ENCODE measurements at regions not wholly inside any gene's neighbourhood (a gene's known extent, or its start where the extent isn't known, plus 50 kb on each side); places are given as distances from the start of the nearest gene placed in this dataset.

DNA sequence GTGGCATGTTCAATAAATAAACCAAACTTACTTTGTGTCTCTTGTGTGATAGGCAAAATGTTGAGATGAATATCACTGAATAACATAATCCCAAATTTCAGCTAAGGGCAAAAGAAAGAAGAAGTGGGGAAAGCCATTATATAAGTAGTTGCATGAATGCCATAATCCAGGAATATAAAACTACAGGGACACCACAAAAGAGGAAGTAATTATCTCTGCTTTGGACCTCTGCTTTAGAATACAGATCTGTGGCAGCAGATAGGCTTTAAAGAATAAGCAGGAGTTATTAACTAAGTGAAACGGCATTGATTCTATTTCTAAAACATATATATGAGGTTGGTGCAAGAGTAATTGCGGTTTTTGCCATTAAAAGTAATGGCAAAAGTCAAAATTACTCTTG lies 288.5 kb upstream of the SNX7 start:
- no peak overlapping the region for H3K4me3 ChIP-seq
- Mint-ChIP-seq H3K27me3 (ENCODE audit: insufficient read depth, low read depth) (peaks cover 3% of the 10 kb centered on the region), H3K9me3 (no peaks in the 10 kb centered on the region), H3K4me3 (no peak overlapping the region), H3K36me3 (no peaks in the 10 kb centered on the region), H3K4me1 (no peaks in the 10 kb centered on the region), H3K27ac (no peak overlapping the region)
- no peaks in the 10 kb centered on the region for H3K27me3 ChIP-seq
- TF ChIP-seq, protein P1, sequence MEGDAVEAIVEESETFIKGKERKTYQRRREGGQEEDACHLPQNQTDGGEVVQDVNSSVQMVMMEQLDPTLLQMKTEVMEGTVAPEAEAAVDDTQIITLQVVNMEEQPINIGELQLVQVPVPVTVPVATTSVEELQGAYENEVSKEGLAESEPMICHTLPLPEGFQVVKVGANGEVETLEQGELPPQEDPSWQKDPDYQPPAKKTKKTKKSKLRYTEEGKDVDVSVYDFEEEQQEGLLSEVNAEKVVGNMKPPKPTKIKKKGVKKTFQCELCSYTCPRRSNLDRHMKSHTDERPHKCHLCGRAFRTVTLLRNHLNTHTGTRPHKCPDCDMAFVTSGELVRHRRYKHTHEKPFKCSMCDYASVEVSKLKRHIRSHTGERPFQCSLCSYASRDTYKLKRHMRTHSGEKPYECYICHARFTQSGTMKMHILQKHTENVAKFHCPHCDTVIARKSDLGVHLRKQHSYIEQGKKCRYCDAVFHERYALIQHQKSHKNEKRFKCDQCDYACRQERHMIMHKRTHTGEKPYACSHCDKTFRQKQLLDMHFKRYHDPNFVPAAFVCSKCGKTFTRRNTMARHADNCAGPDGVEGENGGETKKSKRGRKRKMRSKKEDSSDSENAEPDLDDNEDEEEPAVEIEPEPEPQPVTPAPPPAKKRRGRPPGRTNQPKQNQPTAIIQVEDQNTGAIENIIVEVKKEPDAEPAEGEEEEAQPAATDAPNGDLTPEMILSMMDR (IDR thresholded peaks at IDR 0.05) = no peak
- TF ChIP-seq EZH2 (IDR thresholded peaks at IDR 0.05) = no peak
- no peak for TF ChIP-seq EZH2phosphoT487 (IDR thresholded peaks at IDR 0.05)
- H3F3A ChIP-seq (ENCODE audit: low read depth) = no peaks in the 10 kb centered on the region
- no peak for DNase-seq (ENCODE audit: low spot score)
- H3K4me1 ChIP-seq = no peaks in the 10 kb centered on the region
- H3K9ac ChIP-seq = no peak overlapping the region
- no peaks in the 10 kb centered on the region for H3K36me3 ChIP-seq
- H2AFZ ChIP-seq (replicated peaks) = no peak overlapping the region
- H3K79me2 ChIP-seq (ENCODE audit: low read depth) = no peaks in the 10 kb centered on the region
- no peak overlapping the region for H3K27ac ChIP-seq
- no peaks in the 10 kb centered on the region for H4K20me1 ChIP-seq (ENCODE audit: low read depth)
- H3K4me2 ChIP-seq = no peak overlapping the region
- no peaks in the 10 kb centered on the region for H3K9me3 ChIP-seq (ENCODE audit: low read depth)

DNA sequence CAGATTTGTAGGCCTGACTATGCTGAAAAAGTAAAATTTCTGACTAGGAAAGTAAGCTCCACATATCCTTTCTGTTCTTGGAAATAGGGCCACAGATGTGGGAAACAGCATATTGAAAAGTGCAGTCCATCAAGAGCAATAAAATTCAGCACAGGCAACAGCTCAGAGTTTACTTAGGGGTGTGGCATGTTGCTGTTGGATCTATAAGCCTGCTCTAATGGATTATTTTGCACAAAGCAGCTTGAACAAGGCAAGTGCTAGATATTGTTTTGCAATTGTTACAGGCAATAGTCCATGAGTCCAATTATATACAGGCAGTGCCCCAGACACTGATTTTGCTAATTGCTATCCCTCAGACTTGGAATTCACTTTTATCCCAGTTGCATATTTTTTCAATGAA lies 289.8 kb upstream of the SNX7 start:
- no peak overlapping the region for H3K4me2 ChIP-seq
- peaks cover 3% of the 10 kb centered on the region for H3K27me3 Mint-ChIP-seq (ENCODE audit: insufficient read depth, low read depth)
- no peaks in the 10 kb centered on the region for H3K36me3 Mint-ChIP-seq
- H3K27ac ChIP-seq = no peak overlapping the region
- H3K4me1 ChIP-seq = no peaks in the 10 kb centered on the region
- no peaks in the 10 kb centered on the region for H3F3A ChIP-seq (ENCODE audit: low read depth)
- no peaks in the 10 kb centered on the region for H3K9me3 Mint-ChIP-seq
- H3K27ac Mint-ChIP-seq = no peak overlapping the region
- TF ChIP-seq, protein P1 (IDR thresholded peaks at IDR 0.05) = no peak
- TF ChIP-seq EZH2 (IDR thresholded peaks at IDR 0.05) (no peak), EZH2phosphoT487 (IDR thresholded peaks at IDR 0.05) (no peak)
- H3K4me3 Mint-ChIP-seq = no peak overlapping the region
- H3K27me3 ChIP-seq = no peaks in the 10 kb centered on the region
- H4K20me1 ChIP-seq (ENCODE audit: low read depth) = no peaks in the 10 kb centered on the region
- H3K4me1 Mint-ChIP-seq = no peaks in the 10 kb centered on the region
- no peaks in the 10 kb centered on the region for H3K9me3 ChIP-seq (ENCODE audit: low read depth)
- H2AFZ ChIP-seq (replicated peaks) = no peak overlapping the region
- no peak overlapping the region for H3K9ac ChIP-seq
- no peak for DNase-seq (ENCODE audit: low spot score)
- H3K79me2 ChIP-seq (ENCODE audit: low read depth) = no peaks in the 10 kb centered on the region
- H3K4me3 ChIP-seq = no peak overlapping the region
- H3K36me3 ChIP-seq = no peaks in the 10 kb centered on the region

DNA sequence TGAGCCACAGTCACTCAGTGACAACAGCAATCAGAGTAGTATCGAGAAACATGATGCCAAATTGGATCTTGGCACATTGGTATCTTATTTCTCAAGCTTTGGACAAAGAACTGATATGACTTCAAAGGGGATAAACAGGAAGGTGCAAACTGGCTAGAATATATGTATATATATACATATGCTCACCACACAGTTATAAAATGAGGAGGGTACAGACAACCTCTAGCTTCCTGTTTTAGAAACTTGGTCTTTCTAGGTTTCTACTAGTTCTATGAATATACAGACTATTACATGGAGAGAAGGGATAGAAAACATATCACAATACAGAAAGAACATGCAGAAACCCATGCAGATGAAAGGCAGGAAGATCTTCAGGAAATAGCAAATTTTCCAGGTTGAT lies 292.1 kb upstream of the SNX7 start:
- no peaks in the 10 kb centered on the region for H3K36me3 ChIP-seq
- H3K9ac ChIP-seq = no peak overlapping the region
- H3K27me3 Mint-ChIP-seq (ENCODE audit: insufficient read depth, low read depth) = no peaks in the 10 kb centered on the region
- no peaks in the 10 kb centered on the region for H3K4me1 ChIP-seq
- H2AFZ ChIP-seq (replicated peaks) = peak overlapping the region; percentile 39
- no peaks in the 10 kb centered on the region for H3K9me3 ChIP-seq (ENCODE audit: low read depth)
- DNase-seq (ENCODE audit: low spot score) = no peak
- H3K79me2 ChIP-seq (ENCODE audit: low read depth) = no peaks in the 10 kb centered on the region
- no peak overlapping the region for H3K27ac ChIP-seq
- no peaks in the 10 kb centered on the region for H3K4me1 Mint-ChIP-seq
- no peak overlapping the region for H3K4me3 ChIP-seq
- no peaks in the 10 kb centered on the region for H4K20me1 ChIP-seq (ENCODE audit: low read depth)
- no peak overlapping the region for H3K4me2 ChIP-seq
- H3K9me3 Mint-ChIP-seq = no peaks in the 10 kb centered on the region
- H3K36me3 Mint-ChIP-seq = no peaks in the 10 kb centered on the region
- no peaks in the 10 kb centered on the region for H3F3A ChIP-seq (ENCODE audit: low read depth)
- no peak overlapping the region for H3K4me3 Mint-ChIP-seq
- no peak overlapping the region for H3K27ac Mint-ChIP-seq
- no peaks in the 10 kb centered on the region for H3K27me3 ChIP-seq
- TF ChIP-seq, protein P1 (IDR thresholded peaks at IDR 0.05) = no peak
- TF ChIP-seq EZH2 (IDR thresholded peaks at IDR 0.05) (no peak), EZH2phosphoT487 (IDR thresholded peaks at IDR 0.05) (no peak)

DNA sequence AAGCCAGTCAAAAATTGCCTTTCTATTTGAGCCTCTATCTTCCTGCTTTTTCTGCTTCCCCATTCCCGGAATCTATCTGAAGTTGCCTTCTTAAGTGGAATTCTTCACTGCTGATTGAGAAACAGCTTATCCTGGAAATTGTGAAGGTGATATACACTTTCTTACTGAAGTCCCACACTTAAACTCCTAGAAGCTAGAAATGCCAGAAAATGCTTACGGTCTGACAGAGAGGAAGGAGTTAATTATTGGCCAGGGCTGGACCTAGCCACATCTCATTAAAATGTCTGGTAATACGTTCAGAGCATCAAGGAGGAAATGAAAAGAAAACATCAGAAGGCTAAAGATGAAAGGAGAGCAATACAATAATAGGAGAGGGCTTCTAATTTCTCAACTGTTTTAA lies 292.5 kb upstream of the SNX7 start:
- no peaks in the 10 kb centered on the region for H3K36me3 ChIP-seq
- Mint-ChIP-seq H3K4me3 (no peak overlapping the region), H3K27ac (no peak overlapping the region), H3K9me3 (no peaks in the 10 kb centered on the region), H3K36me3 (no peaks in the 10 kb centered on the region), H3K27me3 (ENCODE audit: insufficient read depth, low read depth) (no peaks in the 10 kb centered on the region), H3K4me1 (no peaks in the 10 kb centered on the region)
- TF ChIP-seq, protein P1 (IDR thresholded peaks at IDR 0.05) = no peak
- TF ChIP-seq EZH2phosphoT487 (IDR thresholded peaks at IDR 0.05) = no peak
- TF ChIP-seq EZH2 (IDR thresholded peaks at IDR 0.05) = no peak
- no peak overlapping the region for H3K9ac ChIP-seq
- no peaks in the 10 kb centered on the region for H3K27me3 ChIP-seq
- H3K27ac ChIP-seq = no peak overlapping the region
- no peaks in the 10 kb centered on the region for H4K20me1 ChIP-seq (ENCODE audit: low read depth)
- H3K9me3 ChIP-seq (ENCODE audit: low read depth) = no peaks in the 10 kb centered on the region
- no peak for DNase-seq (ENCODE audit: low spot score)
- no peaks in the 10 kb centered on the region for H3K79me2 ChIP-seq (ENCODE audit: low read depth)
- H3K4me3 ChIP-seq = no peak overlapping the region
- H3K4me2 ChIP-seq = no peak overlapping the region
- H3F3A ChIP-seq (ENCODE audit: low read depth) = no peaks in the 10 kb centered on the region
- no peaks in the 10 kb centered on the region for H3K4me1 ChIP-seq
- peak overlapping the region; percentile 39 for H2AFZ ChIP-seq (replicated peaks)

All from neural progenitor cell (in vitro differentiated cells).